HCT116 (cell line): ENCODE measurements at regions not wholly inside any gene's neighbourhood (a gene's known extent, or its start where the extent isn't known, plus 50 kb on each side); places are given as distances from the start of the nearest gene placed in this dataset.

Source experiments
- CTCF ChIP-seq, 3 experiments: fragments of 200-600 bp in 1 of 3; sonication (generic) in 1 of 3; IDR thresholded peaks in 2 of 3; conservative IDR thresholded peaks in 1 of 3; 2 replicates each; pipeline ENCODE4 v1.5.1; 2012 to 2017; ENCODE audit warnings: low read depth in 2 of 3, low read length in 2 of 3, antibody characterized with exemption in 1 of 3, borderline replicate concordance in 1 of 3, control low read depth in 1 of 3, mild to moderate bottlenecking in 1 of 3, mixed read lengths in 1 of 3, mixed run types in 1 of 3, moderate library complexity in 1 of 3; ENCODE audit not compliant: insufficient read depth in 1 of 3
- EZH2 ChIP-seq: fragments of 200-600 bp; sonication (generic); IDR thresholded peaks from 2 replicates; pipeline ENCODE4 v1.6.1; 2017; ENCODE audit warnings: antibody characterized with exemption, mixed run types
- MAX ChIP-seq: IDR thresholded peaks from 2 replicates; pipeline ENCODE4 v1.6.1; 2012
- POLR2A ChIP-seq: IDR thresholded peaks from 2 replicates; pipeline ENCODE4 v1.7.0; 2011; ENCODE audit warnings: borderline replicate concordance; ENCODE audit not compliant: insufficient read depth, insufficient read length; ENCODE audit errors: extremely low read depth
- POLR2AphosphoS5 ChIP-seq: IDR thresholded peaks from 2 replicates; pipeline ENCODE4 v1.6.1; 2011; ENCODE audit warnings: mild to moderate bottlenecking, low read depth, low read length, moderate library complexity
- REST ChIP-seq: IDR thresholded peaks from 2 replicates; pipeline ENCODE4 v1.6.1; 2012; ENCODE audit warnings: low read depth
- SP1 ChIP-seq: IDR thresholded peaks from 2 replicates; pipeline ENCODE4 v1.6.1; 2012; ENCODE audit warnings: low read depth
- YY1 ChIP-seq: IDR thresholded peaks from 2 replicates; pipeline ENCODE4 v1.6.1; 2011; ENCODE audit warnings: low read length, low read depth, moderate library complexity, mild to moderate bottlenecking; ENCODE audit not compliant: insufficient replicate concordance; ENCODE audit errors: extremely low read depth
- ZBTB33 ChIP-seq: IDR thresholded peaks from 2 replicates; pipeline ENCODE4 v1.6.1; 2011; ENCODE audit warnings: mild to moderate bottlenecking, low read length, moderate library complexity; ENCODE audit not compliant: insufficient replicate concordance; ENCODE audit errors: extremely low read depth
- ZNF274 ChIP-seq: fragments of 200-500 bp; sonication (Bioruptor generic); IDR thresholded peaks from 2 replicates; pipeline ENCODE4 v1.6.1; 2014; ENCODE audit warnings: mild to moderate bottlenecking, low read depth, low read length, inconsistent platforms

GRCh38 chr1:177790566-177790965 lies 179.3 kb downstream of the SEC16B start:
- TF ChIP-seq EZH2 (no peak), CTCF (IDR thresholded peaks at IDR 0.05 in 2 of 3, conservative IDR thresholded peaks at IDR 0.05 in 1 of 3; ENCODE audit: borderline replicate concordance in 1 of 3, insufficient read depth in 1 of 3, low read depth in 2 of 3, low read length in 2 of 3) (no peak), POLR2AphosphoS5 (no peak), POLR2A (no peak), SP1 (no peak), REST (no peak), ZNF274 (no peak), MAX (no peak), YY1 (no peak), ZBTB33 (no peak)
